Activated T-cell treated with anti-CD3 and anti-CD28 coated beads for 48 hours (primary cell): ENCODE measurements at regions not wholly inside any gene's neighbourhood (a gene's known extent, or its start where the extent isn't known, plus 50 kb on each side); places are given as distances from the start of the nearest gene placed in this dataset.
"Not testable (repeated sequence)": the region's sequence is repeated elsewhere in the genome, so short reads cannot be mapped to it uniquely, and the experiment has no call there.

Experiments used
- DNase-seq: peaks from one replicate; pipeline ENCODE4 v3.0.0-alpha.2; 2020; ENCODE audit warnings: low read depth

GRCh38 chr16:65272699-65273414 is 151.0 kb upstream of the CDH11 start:
- no peak for DNase-seq

- no peak for DNase-seq
These were observed 150.1 kb upstream of the CDH11 start for GRCh38 chr16:65271996-65272395.

GRCh38 chr16:65268331-65268730 is 146.5 kb upstream of the CDH11 start:
- DNase-seq, result no peak

- DNase-seq, result no peak
These were observed 142.0 kb upstream of the CDH11 start for GRCh38 chr16:65263896-65264295.

- DNase-seq, result no peak
These were observed 138.9 kb upstream of the CDH11 start for GRCh38 chr16:65260746-65261145.

- DNase-seq, result no peak
These were observed 132.3 kb upstream of the CDH11 start for GRCh38 chr16:65254144-65254543.

GRCh38 chr16:65249768-65250167 is 127.9 kb upstream of the CDH11 start:
- DNase-seq, result no peak

GRCh38 chr16:65244787-65245186 is 122.9 kb upstream of the CDH11 start:
- DNase-seq, result no peak

- no peak for DNase-seq
These were observed 113.7 kb upstream of the CDH11 start for GRCh38 chr16:65235339-65236177.

- not testable (repeated sequence) for DNase-seq
These were observed 113.0 kb upstream of the CDH11 start for GRCh38 chr16:65234721-65235320.

- DNase-seq, result no peak
These were observed 107.4 kb upstream of the CDH11 start for GRCh38 chr16:65229191-65229662.

GRCh38 chr16:65227150-65227835 is 105.4 kb upstream of the CDH11 start:
- no peak for DNase-seq

GRCh38 chr16:65226077-65226476 is 104.2 kb upstream of the CDH11 start:
- DNase-seq, result no peak

GRCh38 chr16:65225488-65225887 is 103.6 kb upstream of the CDH11 start:
- no peak for DNase-seq

- DNase-seq, result no peak
These were observed 103.1 kb upstream of the CDH11 start for GRCh38 chr16:65224994-65225393.

GRCh38 chr16:65224471-65224870 is 102.6 kb upstream of the CDH11 start:
- DNase-seq, result no peak

- DNase-seq, result no peak
These were observed 101.5 kb upstream of the CDH11 start for GRCh38 chr16:65223335-65223734.

- no peak for DNase-seq
These were observed 100.7 kb upstream of the CDH11 start for GRCh38 chr16:65222536-65222935.

GRCh38 chr16:65222049-65222448 is 100.2 kb upstream of the CDH11 start:
- no peak for DNase-seq

GRCh38 chr16:65219786-65220185 is 97.9 kb upstream of the CDH11 start:
- no peak for DNase-seq

- no peak for DNase-seq
These were observed 96.5 kb upstream of the CDH11 start for GRCh38 chr16:65218348-65218747.

GRCh38 chr16:65213866-65214595 is 92.2 kb upstream of the CDH11 start:
- no peak for DNase-seq
